B cell (primary cell): ENCODE measurements at regions not wholly inside any gene's neighbourhood (a gene's known extent, or its start where the extent isn't known, plus 50 kb on each side); places are given as distances from the start of the nearest gene placed in this dataset.

Experiments used
- ATAC-seq: fragments of 200-7000 bp; cut with Tn5 transposase; one replicate; pipeline ENCODE4 v1.10.0; 2021; ENCODE audit warnings: low read depth, mild to moderate bottlenecking, moderate number of reproducible peaks, moderate library complexity
- CTCF ChIA-PET: fragments of 350-600 bp; sonication (Branson Sonifier 250); formaldehyde crosslinking; loops from one replicate; lab custom pipeline; 2021; ENCODE audit warnings: antibody characterized with exemption, inconsistent platforms; lab: Charles Lee
- POLR2A ChIA-PET: fragments of 350-600 bp; sonication (Branson Sonifier 250); formaldehyde crosslinking; loops from one replicate; lab custom pipeline; 2021; ENCODE audit warnings: antibody characterized with exemption; lab: Charles Lee
- DNase-seq: peaks from one replicate; pipeline ENCODE4 v3.0.0; 2013
- H2AFZ ChIP-seq: 2 replicates; pipeline ENCODE4 v1.6.1; 2012; ENCODE audit warnings: mild to moderate bottlenecking, low read depth, low read length; ENCODE audit not compliant: insufficient read depth, poor library complexity, severe bottlenecking
- H3K27ac ChIP-seq, 2 donors: 1 replicate in 1 of 2; 2 replicates in 1 of 2; pipeline ENCODE4 v1.5.1; 2012 to 2013; ENCODE audit warnings: low read length in 2 of 2, mild to moderate bottlenecking in 2 of 2, moderate library complexity in 1 of 2
- H3K27me3 ChIP-seq, 4 experiments: fragments of 200-600 bp in 1 of 4; sonication (generic) in 1 of 4; replicated peaks in 1 of 4; 1 replicate in 2 of 4; 2 replicates in 2 of 4; pipeline versions ENCODE4 v1.6.1 to v1.7.0; 2013 to 2016; ENCODE audit warnings: low read length in 3 of 4, mild to moderate bottlenecking in 2 of 4, mixed read lengths in 1 of 4, moderate library complexity in 1 of 4; ENCODE audit not compliant: insufficient read depth in 4 of 4, control insufficient read depth in 3 of 4; ENCODE audit errors: control extremely low read depth in 1 of 4
- H3K36me3 ChIP-seq, 2 experiments: replicated peaks in 1 of 2; 1 replicate in 1 of 2; 2 replicates in 1 of 2; pipeline versions ENCODE4 v1.6.1 to v1.7.1; 2013; ENCODE audit warnings: low read length in 1 of 2; ENCODE audit not compliant: insufficient read depth in 2 of 2, control insufficient read depth in 1 of 2; ENCODE audit errors: control extremely low read depth in 1 of 2, extremely low read depth in 1 of 2
- H3K4me1 ChIP-seq, 2 donors: fragments of 200-600 bp in 1 of 2; sonication (generic) in 1 of 2; 1 replicate in 1 of 2; 2 replicates in 1 of 2; pipeline versions ENCODE4 v1.5.1 to v1.6.1; 2013 to 2017; ENCODE audit warnings: low read length in 2 of 2; ENCODE audit not compliant: control insufficient read depth in 2 of 2, insufficient read depth in 2 of 2
- H3K4me2 ChIP-seq: replicated peaks from 2 replicates; pipeline ENCODE3; 2012; ENCODE audit warnings: mild to moderate bottlenecking, low read depth, low read length; ENCODE audit not compliant: poor library complexity, severe bottlenecking
- H3K4me3 ChIP-seq, 5 experiments: fragments of 200-600 bp in 1 of 5; sonication (generic) in 1 of 5; 1 replicate in 3 of 5; 2 replicates in 2 of 5; pipeline versions ENCODE4 v1.5.1 to v1.7.0; 2011 to 2016; ENCODE audit warnings: low read length in 4 of 5, mild to moderate bottlenecking in 4 of 5, low read depth in 2 of 5, control low read depth in 1 of 5, moderate library complexity in 1 of 5; ENCODE audit not compliant: insufficient read depth in 1 of 5; ENCODE audit errors: control extremely low read depth in 1 of 5, extremely low read depth in 1 of 5
- H3K79me2 ChIP-seq: fragments of 200-600 bp; sonication (generic); one replicate; pipeline ENCODE4 v1.6.0; 2016; ENCODE audit warnings: low read length; ENCODE audit not compliant: control insufficient read depth, insufficient read depth
- H3K9ac ChIP-seq: fragments of 200-600 bp; sonication (generic); 2 replicates; pipeline ENCODE4 v1.6.1; 2017; ENCODE audit warnings: mild to moderate bottlenecking, low read length, moderate library complexity
- H3K9me3 ChIP-seq, 3 donors: one replicate each; pipeline versions ENCODE4 v1.6.1 to v1.7.1; 2013; ENCODE audit warnings: low read length in 2 of 3; ENCODE audit not compliant: control insufficient read depth in 2 of 3, insufficient read depth in 1 of 3; ENCODE audit errors: control extremely low read depth in 1 of 3
- H4K20me1 ChIP-seq: 2 replicates; pipeline ENCODE4 v1.6.0; 2012; ENCODE audit warnings: mild to moderate bottlenecking, low read length; ENCODE audit not compliant: insufficient read depth, control insufficient read depth, poor library complexity, severe bottlenecking
- H3K27ac Mint-ChIP-seq: one replicate; pipeline ENCODE4 v1.8.0; 2021; ENCODE audit warnings: mixed read lengths
- H3K27me3 Mint-ChIP-seq: one replicate; pipeline ENCODE4 v1.8.0; 2021; ENCODE audit warnings: mixed read lengths
- H3K4me1 Mint-ChIP-seq: one replicate; pipeline ENCODE4 v1.8.0; 2021; ENCODE audit warnings: mixed read lengths
- H3K4me3 Mint-ChIP-seq: one replicate; pipeline ENCODE4 v1.8.0; 2021; ENCODE audit warnings: mixed read lengths
- H3K9me3 Mint-ChIP-seq: one replicate; pipeline ENCODE4 v1.8.0; 2022; ENCODE audit warnings: mixed read lengths; ENCODE audit not compliant: insufficient read depth
- EZH2 ChIP-seq: IDR thresholded peaks from 2 replicates; pipeline ENCODE4 v1.6.1; 2012; ENCODE audit warnings: borderline replicate concordance, low read depth, mild to moderate bottlenecking, moderate library complexity, low read length; ENCODE audit not compliant: insufficient read depth, poor library complexity, severe bottlenecking
- WGBS: methylation state at CpG from one replicate; pipeline ENCODE4 v1.1.5; 2013; ENCODE audit warnings: missing lambda C conversion rate; ENCODE audit not compliant: insufficient coverage; 5-methylcytosine and 5-hydroxymethylcytosine counted together
- intact Hi-C: fragments of 100-400 bp; cut with micrococcal nuclease; formaldehyde crosslinking; loops from one replicate; pipeline ENCODE4 v1.10.0; 2022
- TF ChIP-seq, protein P1 (sequence below): fragments of 200-600 bp; IDR thresholded peaks from one replicate; pipeline ENCODE4 v1.8.0; 2022; ENCODE audit warnings: antibody characterized with exemption, mild to moderate bottlenecking

DNA sequence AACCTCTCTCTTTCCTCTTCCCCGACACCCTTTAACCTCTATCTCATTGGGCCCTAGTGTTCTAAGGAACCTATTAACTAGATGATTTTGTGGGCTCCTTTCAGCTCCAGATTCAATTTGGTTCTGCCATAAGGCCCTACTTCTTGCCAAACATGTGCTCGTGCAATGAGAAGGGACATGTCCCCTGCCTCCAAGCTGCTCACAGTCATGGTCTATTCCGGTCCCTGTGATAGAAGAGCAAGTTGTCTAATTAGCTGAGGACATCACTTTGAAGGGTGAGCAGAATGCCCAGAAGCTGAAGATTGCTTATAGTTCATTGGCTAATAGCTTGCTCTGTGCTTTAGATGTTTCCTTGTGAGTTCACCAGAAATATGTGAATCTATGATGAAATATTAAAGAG lies 76.2 kb downstream of the ZNF648 start:
- ChIA-PET CTCF (no interaction called here), POLR2A (no interaction called here)
- Histone ChIP-seq H3K9ac (no peak overlapping the region), H3K4me1 (no peaks in the 10 kb centered on the region), H2AFZ (no peak overlapping the region), H3K27ac (no peak overlapping the region), H3K36me3 (no peaks in the 10 kb centered on the region), H3K27me3 (peaks cover 0 to 3% (median 0%) of the 10 kb centered on the region in 4 experiments), H3K79me2 (no peaks in the 10 kb centered on the region), H4K20me1 (no peaks in the 10 kb centered on the region), H3K9me3 (no peaks in the 10 kb centered on the region), H3K4me2 (no peak overlapping the region), H3K4me3 (no peak overlapping the region)
- no peak for ATAC-seq
- peaks cover 33% of the 10 kb centered on the region for H3K27me3 Mint-ChIP-seq
- H3K4me1 Mint-ChIP-seq, result no peaks in the 10 kb centered on the region
- WGBS, result 87% methylated on average over 3 of the region's 3 CpGs
- no peaks in the 10 kb centered on the region for H3K9me3 Mint-ChIP-seq
- DNase-seq, result no peak
- no peak overlapping the region for H3K27ac Mint-ChIP-seq
- H3K4me3 Mint-ChIP-seq, result no peak overlapping the region
- TF ChIP-seq, protein P1, sequence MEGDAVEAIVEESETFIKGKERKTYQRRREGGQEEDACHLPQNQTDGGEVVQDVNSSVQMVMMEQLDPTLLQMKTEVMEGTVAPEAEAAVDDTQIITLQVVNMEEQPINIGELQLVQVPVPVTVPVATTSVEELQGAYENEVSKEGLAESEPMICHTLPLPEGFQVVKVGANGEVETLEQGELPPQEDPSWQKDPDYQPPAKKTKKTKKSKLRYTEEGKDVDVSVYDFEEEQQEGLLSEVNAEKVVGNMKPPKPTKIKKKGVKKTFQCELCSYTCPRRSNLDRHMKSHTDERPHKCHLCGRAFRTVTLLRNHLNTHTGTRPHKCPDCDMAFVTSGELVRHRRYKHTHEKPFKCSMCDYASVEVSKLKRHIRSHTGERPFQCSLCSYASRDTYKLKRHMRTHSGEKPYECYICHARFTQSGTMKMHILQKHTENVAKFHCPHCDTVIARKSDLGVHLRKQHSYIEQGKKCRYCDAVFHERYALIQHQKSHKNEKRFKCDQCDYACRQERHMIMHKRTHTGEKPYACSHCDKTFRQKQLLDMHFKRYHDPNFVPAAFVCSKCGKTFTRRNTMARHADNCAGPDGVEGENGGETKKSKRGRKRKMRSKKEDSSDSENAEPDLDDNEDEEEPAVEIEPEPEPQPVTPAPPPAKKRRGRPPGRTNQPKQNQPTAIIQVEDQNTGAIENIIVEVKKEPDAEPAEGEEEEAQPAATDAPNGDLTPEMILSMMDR, result no peak
- TF ChIP-seq EZH2, result no peak
- intact Hi-C loops, result no loop called here

DNA sequence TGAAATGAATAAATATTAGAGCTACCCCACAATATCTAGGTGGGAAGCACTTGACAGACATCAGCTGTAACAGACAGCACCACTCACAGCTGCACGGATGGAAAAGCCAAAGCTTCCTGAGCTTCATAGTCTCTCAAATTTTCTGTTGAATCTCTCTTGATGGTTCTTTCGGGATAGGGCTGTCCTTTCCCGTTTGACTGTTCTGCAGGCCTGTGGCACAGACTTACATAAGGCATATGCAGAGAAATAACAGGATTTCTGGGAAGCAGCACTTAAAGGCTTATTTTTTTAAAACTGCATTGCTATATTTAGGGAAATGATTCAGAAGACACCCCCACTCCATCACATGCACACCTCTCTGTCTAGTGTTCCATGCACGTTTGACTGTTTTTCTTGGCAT lies 77.5 kb downstream of the ZNF648 start:
- H3K9me3 ChIP-seq, result peaks cover 0 to 1% (median 0%) of the 10 kb centered on the region in 3 donors
- H3K27me3 Mint-ChIP-seq, result peaks cover 37% of the 10 kb centered on the region
- no peak overlapping the region for H3K4me3 Mint-ChIP-seq
- no peak overlapping the region for H3K27ac ChIP-seq
- no peaks in the 10 kb centered on the region for H4K20me1 ChIP-seq
- no peaks in the 10 kb centered on the region for H3K4me1 ChIP-seq
- ATAC-seq (no peak), DNase-seq (no peak)
- H3K4me2 ChIP-seq, result no peak overlapping the region
- no peak overlapping the region for H3K9ac ChIP-seq
- H2AFZ ChIP-seq, result no peak overlapping the region
- ChIA-PET POLR2A (no interaction called here), CTCF (no interaction called here)
- no peak overlapping the region for H3K4me3 ChIP-seq
- peaks cover 2% of the 10 kb centered on the region for H3K9me3 Mint-ChIP-seq
- H3K79me2 ChIP-seq, result no peaks in the 10 kb centered on the region
- H3K27me3 ChIP-seq, result peaks cover 0 to 3% (median 0%) of the 10 kb centered on the region in 4 experiments
- TF ChIP-seq EZH2, result no peak
- TF ChIP-seq, protein P1, result no peak
- H3K4me1 Mint-ChIP-seq, result no peaks in the 10 kb centered on the region
- intact Hi-C loops, result no loop called here
- 100% methylated on average over 1 of the region's 4 CpGs for WGBS
- H3K27ac Mint-ChIP-seq, result no peak overlapping the region
- H3K36me3 ChIP-seq, result no peaks in the 10 kb centered on the region
